ENCODE measurements at regions not wholly inside any gene's neighbourhood (a gene's known extent, or its start where the extent isn't known, plus 50 kb on each side); places are given as distances from the start of the nearest gene placed in this dataset.
A peak's percentile ranks its signal among the peaks of the same experiment; 100 is the strongest.

GRCh38 chr10:52563360-52563759 lies 209.2 kb downstream of the MBL2 start:
- peaks cover 53% of the 10 kb centered on the region for H3K4me1 Mint-ChIP-seq (ENCODE audit: low read depth)
- DNase-seq, result no peak
- H3K4me3 Mint-ChIP-seq, result no peak overlapping the region
- no peaks in the 10 kb centered on the region for H3K9me3 Mint-ChIP-seq
- no peak for TF ChIP-seq CTCF (IDR thresholded peaks at IDR 0.05)
- H3K27me3 Mint-ChIP-seq (ENCODE audit: insufficient read depth), result no peaks in the 10 kb centered on the region; the same call in 1 of the 2 replicates
- no peak overlapping the region; the same call in 1 of the 2 replicates for H3K27ac Mint-ChIP-seq
- H3K36me3 Mint-ChIP-seq (ENCODE audit: low read depth), result no peaks in the 10 kb centered on the region

- Mint-ChIP-seq H3K9me3 (no peaks in the 10 kb centered on the region), H3K4me1 (ENCODE audit: low read depth) (peaks cover 86% of the 10 kb centered on the region), H3K36me3 (ENCODE audit: low read depth) (no peaks in the 10 kb centered on the region), H3K4me3 (peak overlapping the region; percentile 70), H3K27me3 (ENCODE audit: insufficient read depth) (no peaks in the 10 kb centered on the region), H3K27ac (peak overlapping the region; percentile 76)
- DNase-seq, result peak; percentile 69
- peak; percentile 95 for TF ChIP-seq CTCF (IDR thresholded peaks at IDR 0.05)
Measured at GRCh38 chr10:52566471-52567246, 205.9 kb downstream of the MBL2 start.

GRCh38 chr10:52567247-52567580 lies 205.4 kb downstream of the MBL2 start:
- no peaks in the 10 kb centered on the region; the same call in 1 of the 2 replicates for H3K27me3 Mint-ChIP-seq (ENCODE audit: insufficient read depth)
- no peak for DNase-seq
- no peaks in the 10 kb centered on the region for H3K9me3 Mint-ChIP-seq
- H3K4me1 Mint-ChIP-seq (ENCODE audit: low read depth), result peaks cover 92% of the 10 kb centered on the region
- H3K27ac Mint-ChIP-seq, result peak overlapping the region; percentile 76; the same call in 1 of the 2 replicates
- peak; percentile 56 for TF ChIP-seq CTCF (IDR thresholded peaks at IDR 0.05)
- H3K36me3 Mint-ChIP-seq (ENCODE audit: low read depth), result no peaks in the 10 kb centered on the region
- peak overlapping the region; percentile 70 for H3K4me3 Mint-ChIP-seq

- Mint-ChIP-seq H3K9me3 (no peaks in the 10 kb centered on the region), H3K4me1 (ENCODE audit: low read depth) (peaks cover 90% of the 10 kb centered on the region), H3K4me3 (no peak overlapping the region), H3K27ac (peak overlapping the region; percentile 76), H3K36me3 (ENCODE audit: low read depth) (no peaks in the 10 kb centered on the region), H3K27me3 (ENCODE audit: insufficient read depth) (no peaks in the 10 kb centered on the region; the same call in 1 of the 2 replicates)
- TF ChIP-seq CTCF (IDR thresholded peaks at IDR 0.05), result no peak
- DNase-seq, result peak; percentile 78
Measured at GRCh38 chr10:52568309-52568708, 204.3 kb downstream of the MBL2 start.

GRCh38 chr10:52570490-52570889 lies 202.1 kb downstream of the MBL2 start:
- Mint-ChIP-seq H3K4me3 (no peak overlapping the region), H3K27me3 (ENCODE audit: insufficient read depth) (no peaks in the 10 kb centered on the region; the same call in 1 of the 2 replicates), H3K27ac (no peak overlapping the region), H3K9me3 (no peaks in the 10 kb centered on the region), H3K36me3 (ENCODE audit: low read depth) (no peaks in the 10 kb centered on the region), H3K4me1 (ENCODE audit: low read depth) (peaks cover 78% of the 10 kb centered on the region)
- DNase-seq, result no peak
- no peak for TF ChIP-seq CTCF (IDR thresholded peaks at IDR 0.05)
